A549 (cell line): ENCODE measurements at regions not wholly inside any gene's neighbourhood (a gene's known extent, or its start where the extent isn't known, plus 50 kb on each side); places are given as distances from the start of the nearest gene placed in this dataset.

ENCODE experiments used
- POLR2A ChIP-seq: IDR thresholded peaks from 2 replicates; pipeline ENCODE4 v1.6.1; 2012; ENCODE audit warnings: mild to moderate bottlenecking, low read length
- RAD21 ChIP-seq, 2 experiments: fragments of >200 bp in 1 of 2; sonication (Bioruptor Twin) in 1 of 2; formaldehyde crosslinking in 1 of 2; IDR thresholded peaks in 1 of 2; conservative IDR thresholded peaks in 1 of 2; 2 replicates in 1 of 2; 3 replicates in 1 of 2; pipeline ENCODE4 v1.6.1; 2012 to 2018; ENCODE audit warnings: inconsistent platforms in 1 of 2
- USF2 ChIP-seq: fragments of 450-650 bp; IDR thresholded peaks from 2 replicates; pipeline ENCODE4 v1.6.1; 2014; ENCODE audit warnings: antibody characterized with exemption
- ZSCAN20 ChIP-seq: fragments of 250-450 bp; sonication (Bioruptor Pico); IDR thresholded peaks from 2 replicates; pipeline ENCODE4 v1.8.0; 2022; ENCODE audit warnings: mild to moderate bottlenecking, moderate library complexity

- TF ChIP-seq ZSCAN20 (CRISPR knock-in tag) (no peak), POLR2A (no peak), RAD21 (conservative IDR thresholded peaks at IDR 0.05 in 1 of 2, IDR thresholded peaks at IDR 0.05 in 1 of 2) (no peak), USF2 (no peak)
These were observed 266.6 kb upstream of the EEF2KMT start for GRCh38 chr16:5364186-5364585.
